Activated CD8-positive, alpha-beta memory T cell treated with anti-CD3 and anti-CD28 coated beads for 48 hours (primary cell): ENCODE measurements at regions not wholly inside any gene's neighbourhood (a gene's known extent, or its start where the extent isn't known, plus 50 kb on each side); places are given as distances from the start of the nearest gene placed in this dataset.

Experiments
- DNase-seq, 3 experiments: peaks; one replicate each; pipeline ENCODE4 v3.0.0-alpha.2; 2020; ENCODE audit warnings: low read depth in 2 of 3, low spot score in 2 of 3

DNA sequence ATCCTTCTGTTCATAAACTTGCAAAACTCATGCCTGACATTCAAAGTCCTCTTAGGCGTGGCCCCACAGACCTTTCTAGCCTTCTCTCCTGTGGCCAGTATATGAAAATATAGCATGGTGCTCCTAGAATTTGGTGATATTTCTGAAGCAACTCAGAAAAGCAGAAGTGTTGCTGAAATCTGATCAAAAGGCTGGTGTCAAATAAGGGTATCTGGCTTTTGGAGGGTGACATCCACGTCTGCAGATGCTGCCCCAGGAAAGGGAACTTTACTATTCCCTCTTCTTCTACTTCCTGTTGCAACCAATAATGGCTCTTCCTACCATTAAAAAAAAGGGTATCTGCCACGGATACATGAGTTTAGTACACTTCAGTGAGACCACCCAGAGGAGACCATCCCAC lies 83.9 kb upstream of the RPS6KA3 start:
- DNase-seq: no peak

DNA sequence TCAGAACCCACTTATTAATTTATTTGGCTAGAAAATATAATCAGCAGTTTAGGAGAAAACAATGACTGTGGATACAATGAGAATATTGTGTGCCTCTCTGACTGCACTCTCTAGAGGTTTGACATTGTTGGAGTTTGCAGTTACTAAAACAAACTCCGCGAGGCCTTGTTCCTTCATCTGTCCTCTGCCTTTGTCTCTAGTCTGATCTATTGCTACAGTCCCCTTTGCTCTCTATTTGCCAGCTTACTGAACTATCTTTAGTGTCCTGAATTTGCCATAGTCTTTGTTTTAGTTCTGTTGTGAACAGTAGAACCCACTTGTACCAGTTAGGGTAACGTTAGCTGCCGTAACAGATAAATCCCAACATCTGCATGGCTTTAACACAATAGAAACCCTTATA lies 81.4 kb upstream of the RPS6KA3 start:
- DNase-seq: no peak

DNA sequence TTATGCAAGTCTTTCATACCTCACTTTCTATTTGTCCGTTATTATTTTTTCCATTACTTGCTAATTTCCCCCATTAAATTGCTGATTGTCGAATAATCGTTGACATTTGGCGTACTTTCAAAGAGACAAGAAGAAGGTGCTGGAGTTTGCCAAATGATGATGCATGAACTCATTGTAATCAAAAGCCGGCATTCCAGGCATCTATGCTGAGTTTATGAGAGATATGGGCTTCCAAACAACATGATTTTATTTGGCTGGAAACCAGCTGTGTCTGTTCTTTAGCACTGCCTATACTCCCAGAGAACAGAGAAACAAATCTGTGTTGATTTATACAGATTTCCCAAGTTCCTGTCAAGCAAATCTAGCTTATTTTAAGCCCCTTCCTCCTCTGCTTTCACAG lies 80.8 kb upstream of the RPS6KA3 start:
- no peak for DNase-seq

DNA sequence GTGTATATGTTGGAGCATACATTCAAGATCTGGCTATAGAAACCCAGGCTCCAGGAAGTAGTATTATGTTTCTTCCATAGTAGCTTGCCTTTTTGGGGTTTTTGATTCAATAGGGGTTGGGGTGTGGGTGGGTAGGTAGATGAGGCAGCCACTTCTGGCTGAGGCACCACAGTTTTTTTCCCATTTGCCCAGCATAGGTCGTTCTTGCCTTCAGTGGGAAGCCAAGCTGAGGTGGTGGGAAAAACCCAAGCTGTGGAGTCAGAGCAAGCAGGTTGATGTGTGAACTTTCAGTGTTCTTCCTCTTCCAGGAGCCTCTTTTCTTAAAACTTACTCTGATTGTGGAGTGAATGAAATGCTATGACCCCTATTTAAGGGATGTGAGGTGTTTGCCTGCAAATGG lies 67.0 kb upstream of the RPS6KA3 start:
- DNase-seq: peak in 1 of 3 experiments; percentile 2

DNA sequence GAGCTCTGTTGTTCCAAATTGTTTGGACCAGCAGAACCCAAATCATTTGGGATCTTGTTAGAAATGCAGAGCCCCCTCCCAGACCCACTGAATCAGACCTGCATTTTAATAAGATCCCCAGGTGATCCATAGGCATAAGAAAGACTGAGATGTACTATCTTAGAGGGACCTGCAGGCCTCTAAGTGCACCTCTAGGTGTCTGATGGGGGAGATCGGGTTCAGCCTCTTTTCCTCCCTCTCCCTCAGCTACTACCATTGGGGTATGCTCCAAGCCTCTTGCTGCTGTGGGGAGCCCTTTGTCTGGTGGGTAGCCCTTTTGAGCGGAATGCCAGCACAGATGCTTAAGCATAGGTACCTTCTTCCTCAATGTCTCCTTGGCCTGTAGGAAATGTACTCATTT lies 63.8 kb upstream of the RPS6KA3 start:
- DNase-seq: no peak

DNA sequence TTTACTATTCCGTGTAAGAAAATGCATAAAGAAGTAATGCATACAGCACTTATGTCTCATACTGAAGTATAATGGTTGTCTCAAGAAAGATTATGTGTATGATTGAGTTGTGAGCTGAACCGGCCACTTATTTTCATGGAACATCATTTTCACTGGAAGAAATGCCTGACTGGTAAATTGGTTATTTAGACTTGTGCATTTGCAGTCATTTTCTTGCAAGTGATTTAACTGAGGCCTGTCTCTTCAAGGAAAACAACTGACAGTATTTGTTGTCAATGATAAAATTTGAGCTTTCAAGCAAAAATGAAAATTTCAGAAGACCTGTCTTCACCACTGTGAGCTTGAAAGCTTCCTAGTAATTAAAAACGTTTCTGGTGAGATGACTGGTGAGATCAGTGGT lies 62.7 kb upstream of the RPS6KA3 start:
- no peak for DNase-seq

DNA sequence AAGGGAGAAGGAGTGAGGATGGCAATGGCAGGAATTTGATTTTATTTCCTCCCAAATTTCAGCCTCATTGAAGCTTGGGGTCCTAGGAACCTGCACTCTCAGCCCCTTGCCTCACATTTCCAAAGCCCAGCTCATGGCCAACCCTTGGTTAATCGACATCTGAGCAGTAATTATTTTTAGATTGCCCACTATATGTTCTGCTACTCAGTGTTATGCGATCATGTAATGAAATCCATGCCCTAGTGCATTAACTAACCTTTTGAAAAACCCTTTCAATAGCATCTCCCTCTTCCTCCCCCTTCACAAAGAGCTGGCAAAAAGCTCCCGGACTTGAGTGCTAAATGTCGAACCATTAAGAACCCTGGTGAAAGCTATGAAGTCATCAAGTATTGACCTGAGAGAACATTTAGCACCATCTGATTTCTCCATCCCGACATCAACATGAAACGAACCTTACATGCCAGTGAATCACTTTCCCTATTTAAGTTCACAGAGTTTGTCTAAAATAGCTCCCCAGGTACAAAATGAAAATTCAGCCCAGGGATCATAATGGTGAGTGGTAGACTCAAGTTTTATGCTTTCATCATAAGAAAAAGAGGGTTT lies 59.2 kb upstream of the RPS6KA3 start:
- no peak for DNase-seq

DNA sequence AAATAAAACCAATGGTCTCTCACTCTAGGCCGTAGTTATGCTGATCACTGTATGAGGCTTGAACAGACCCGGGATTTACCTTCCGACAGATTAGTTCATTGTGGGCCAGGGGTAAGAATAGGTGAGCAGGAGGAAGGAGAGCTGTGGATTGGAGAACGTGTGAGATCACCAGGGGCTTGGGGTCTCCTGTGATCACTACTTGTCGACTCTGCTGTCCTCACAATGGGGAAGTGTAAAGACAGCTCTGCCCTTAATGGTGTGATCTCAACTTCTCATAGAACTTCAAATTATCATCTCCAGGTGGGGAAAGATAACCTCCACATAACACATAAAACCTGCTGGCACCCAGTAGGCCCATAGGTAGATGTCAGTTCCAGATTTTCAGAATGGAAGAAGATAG lies 56.2 kb upstream of the RPS6KA3 start:
- DNase-seq: no peak

DNA sequence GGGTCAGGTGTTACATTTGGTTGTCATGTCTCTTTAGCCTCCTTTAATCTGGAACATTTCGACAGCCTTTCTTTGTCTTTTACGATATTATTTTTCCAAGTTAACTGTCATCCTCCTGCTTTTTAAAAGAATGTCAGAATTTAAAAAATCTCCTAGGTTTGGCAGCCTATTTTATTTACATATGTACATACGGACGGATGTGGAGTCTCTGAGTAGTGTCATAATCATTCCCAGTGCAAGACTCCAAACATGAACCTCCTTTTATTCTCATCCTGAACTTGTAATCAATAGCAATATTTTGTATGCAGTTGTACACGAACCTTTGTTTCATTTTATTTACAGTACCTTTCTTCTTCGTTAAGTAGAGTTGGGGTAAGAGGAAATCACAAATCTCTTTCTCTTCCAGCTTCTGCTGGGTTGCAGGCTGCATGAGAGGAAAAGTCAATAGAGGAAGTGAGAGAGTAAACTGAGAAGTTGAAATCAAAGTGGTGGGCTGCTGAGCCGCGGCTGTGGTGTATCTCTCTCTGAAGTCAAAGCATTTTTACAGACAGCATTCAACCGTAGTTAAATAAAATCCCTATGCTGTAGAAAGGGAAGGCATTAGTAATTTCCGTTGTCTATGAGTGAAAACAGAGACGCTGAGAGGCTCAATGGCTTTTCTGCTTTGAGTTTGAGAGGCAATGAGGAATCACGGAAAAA lies 53.9 kb upstream of the RPS6KA3 start:
- DNase-seq: no peak

DNA sequence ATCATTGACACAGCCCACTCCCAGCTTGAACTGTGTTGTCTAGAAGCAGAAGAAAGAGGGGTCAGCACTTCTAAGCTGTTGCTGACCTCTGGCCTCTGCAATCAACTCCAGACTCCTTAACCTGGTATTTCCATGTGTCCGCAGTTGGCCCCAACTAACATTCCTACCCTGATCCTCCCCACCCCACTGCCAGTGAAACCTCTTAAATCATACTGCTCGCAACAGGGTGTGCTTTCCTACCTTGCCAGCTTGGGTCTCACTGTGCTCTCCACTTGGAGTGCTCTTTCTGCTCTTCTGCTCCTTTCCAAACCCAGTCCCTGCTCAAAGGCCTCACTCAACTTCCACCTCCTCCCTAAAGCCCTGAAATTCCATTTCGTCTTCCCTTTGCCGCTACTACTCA lies 52.3 kb upstream of the RPS6KA3 start:
- no peak for DNase-seq

DNA sequence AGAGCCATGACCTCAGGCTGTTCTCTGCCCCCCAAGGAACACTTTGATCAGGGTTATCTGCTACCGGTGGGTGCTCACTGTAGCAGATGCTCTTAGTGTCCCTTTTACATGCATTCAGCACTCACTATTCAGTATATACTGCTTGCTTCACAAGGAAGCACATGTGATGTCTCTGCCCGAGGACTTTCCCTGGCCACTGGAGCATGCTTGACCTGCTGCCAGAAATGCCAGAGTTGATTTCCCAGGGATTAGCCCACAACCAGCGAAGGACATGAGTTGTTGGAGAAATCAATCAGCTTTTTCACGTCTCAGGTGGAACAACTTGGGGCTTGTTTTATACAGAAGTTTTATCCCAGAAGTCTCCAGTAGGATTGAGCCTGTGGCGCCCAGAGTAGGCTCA lies 51.2 kb upstream of the RPS6KA3 start:
- DNase-seq: no peak
